Motor neuron (in vitro differentiated cells): ENCODE measurements at regions not wholly inside any gene's neighbourhood (a gene's known extent, or its start where the extent isn't known, plus 50 kb on each side); places are given as distances from the start of the nearest gene placed in this dataset.
"Not testable (repeated sequence)": the region's sequence is repeated elsewhere in the genome, so short reads cannot be mapped to it uniquely, and the experiment has no call there.

Experiments
- ATAC-seq, 8 experiments: fragments of 200-7000 bp; cut with Tn5 transposase; replicated peaks in 6 of 8; 2 replicates each; pipeline ENCODE4 v1.8.0; 2021; ENCODE audit warnings: mild to moderate bottlenecking in 8 of 8, moderate library complexity in 8 of 8
- H3K27ac ChIP-seq, 2 donors: fragments of 250-450 bp; sonication (Bioruptor Pico); 2 replicates each; pipeline ENCODE4 v1.9.0; 2021; ENCODE audit warnings: antibody characterized with exemption in 2 of 2, mild to moderate bottlenecking in 2 of 2, moderate library complexity in 1 of 2
- H3K4me1 ChIP-seq, 2 donors: fragments of 250-450 bp; sonication (Bioruptor Pico); replicated peaks in 1 of 2; 2 replicates each; pipeline ENCODE4 v1.6.1; 2021; ENCODE audit warnings: antibody characterized with exemption in 2 of 2, mild to moderate bottlenecking in 2 of 2, moderate library complexity in 1 of 2
- H3K4me3 ChIP-seq, 5 donors: fragments of 250-450 bp; sonication (Bioruptor Pico); 2 replicates each; pipeline ENCODE4 v1.9.0; 2021; ENCODE audit warnings: antibody characterized with exemption in 5 of 5, mild to moderate bottlenecking in 5 of 5, moderate library complexity in 4 of 5
- WGBS, 10 experiments: fragments of 450-650 bp; shearing (Covaris generic); methylation state at CpG; one replicate each; pipeline ENCODE4 v1.0.0; 2022; 5-methylcytosine and 5-hydroxymethylcytosine counted together
- in situ Hi-C, 9 experiments: fragments of 400-800 bp; cut with MboI; loops; one replicate each; pipeline ENCODE4 v1.15.0; 2021; ENCODE audit warnings: low sequenced_read_pairs in 9 of 9, low pct_unique_long_range_greater_than_20kb in 2 of 9; ENCODE audit not compliant: unreplicated experiment in 9 of 9

DNA sequence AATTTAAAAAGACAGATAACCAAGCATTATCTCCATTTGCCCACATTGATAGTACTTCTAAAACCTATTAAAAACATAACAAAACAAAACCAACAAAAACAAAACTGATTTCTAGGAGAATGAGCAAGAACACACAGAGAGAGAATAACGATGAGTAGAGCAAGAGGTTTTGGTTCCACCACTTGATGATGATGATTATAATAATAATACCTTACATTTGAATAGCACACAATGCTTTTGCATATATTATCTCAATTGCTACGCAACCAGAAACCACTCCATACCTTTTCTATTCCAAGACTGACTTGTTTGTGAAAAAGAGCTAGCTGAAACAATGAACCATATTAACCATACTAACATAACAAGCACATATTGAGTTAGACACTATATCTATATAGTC lies 1090.9 kb downstream of the SH3BGRL start:
- H3K4me3 ChIP-seq, result no peak overlapping the region
- H3K4me1 ChIP-seq, result no peaks in the 10 kb centered on the region
- in situ Hi-C loops, result no loop called here
- WGBS, 10 experiments, result 0 to 37% (median 10%) methylated on average over 1 to 2 of the region's 2 CpGs; no CpG with 5 or more reads in 6 of the 10 experiments
- ATAC-seq, result peak in 4 of 8 experiments; percentile 23 to 61 (median 42)
- no peak overlapping the region for H3K27ac ChIP-seq

DNA sequence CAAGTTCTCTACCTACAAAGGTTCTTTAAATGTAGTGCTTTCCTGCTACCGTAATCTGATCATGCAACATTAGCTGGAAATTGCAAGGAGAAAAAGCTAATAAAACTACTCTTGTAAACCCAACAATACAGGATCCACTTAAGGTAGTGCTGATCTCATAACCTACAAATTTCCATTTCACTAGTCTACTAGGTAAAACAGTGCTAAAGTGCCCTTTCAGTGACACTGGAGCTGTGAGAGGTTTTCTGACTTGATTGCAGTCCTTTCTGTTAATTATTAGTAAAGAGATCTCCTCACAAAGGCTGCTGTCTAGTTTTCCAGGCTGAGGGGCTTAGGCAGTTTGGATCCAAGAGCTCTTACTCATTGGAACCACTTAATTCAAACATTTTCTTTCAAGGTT lies 1118.7 kb downstream of the SH3BGRL start:
- in situ Hi-C loops, result no loop called here
- Histone ChIP-seq H3K27ac (no peak overlapping the region), H3K4me1 (no peaks in the 10 kb centered on the region), H3K4me3 (no peak overlapping the region)
- 0 to 60% (median 10%) methylated on average over 1 of the region's 1 CpG; no CpG with 5 or more reads in 7 of the 10 experiments for WGBS, 10 experiments
- ATAC-seq, result peak in 1 of 8 experiments; percentile 25

DNA sequence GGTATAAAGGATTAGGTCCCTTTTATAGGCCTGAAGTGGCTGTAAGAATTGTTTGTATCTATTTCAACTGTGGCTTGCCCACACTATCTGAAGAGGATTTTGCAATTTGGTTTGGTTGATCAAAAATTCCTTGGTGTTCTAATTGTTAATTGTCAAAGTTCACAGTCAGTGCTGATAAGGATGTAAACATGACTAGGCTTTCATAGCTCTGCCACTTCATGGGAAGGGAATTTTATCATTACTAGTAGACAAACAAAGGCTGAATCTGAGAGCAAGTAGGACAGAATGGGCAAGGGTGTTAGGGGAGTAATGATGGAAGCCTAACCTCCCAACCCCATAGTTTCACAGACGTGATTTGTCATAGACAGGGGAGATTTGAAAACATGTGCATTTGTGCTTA lies 1131.7 kb downstream of the SH3BGRL start:
- ATAC-seq, result no peak
- no peak overlapping the region for H3K27ac ChIP-seq
- in situ Hi-C loops, result no loop called here
- no peak overlapping the region for H3K4me3 ChIP-seq
- WGBS, 10 experiments, result 0 to 80% (median 0%) methylated on average over 1 of the region's 1 CpG; no CpG with 5 or more reads in 7 of the 10 experiments
- H3K4me1 ChIP-seq, result no peaks in the 10 kb centered on the region

- no peak for ATAC-seq
- Histone ChIP-seq H3K27ac (no peak overlapping the region), H3K4me1 (no peaks in the 10 kb centered on the region), H3K4me3 (no peak overlapping the region)
- in situ Hi-C loops, result no loop called here
- WGBS, 10 experiments, result 0 to 50% (median 0%) methylated on average over 1 of the region's 1 CpG; no CpG with 5 or more reads in 7 of the 10 experiments
These were observed 1133.9 kb downstream of the SH3BGRL start for GRCh38 chrX:82335772-82336171.

DNA sequence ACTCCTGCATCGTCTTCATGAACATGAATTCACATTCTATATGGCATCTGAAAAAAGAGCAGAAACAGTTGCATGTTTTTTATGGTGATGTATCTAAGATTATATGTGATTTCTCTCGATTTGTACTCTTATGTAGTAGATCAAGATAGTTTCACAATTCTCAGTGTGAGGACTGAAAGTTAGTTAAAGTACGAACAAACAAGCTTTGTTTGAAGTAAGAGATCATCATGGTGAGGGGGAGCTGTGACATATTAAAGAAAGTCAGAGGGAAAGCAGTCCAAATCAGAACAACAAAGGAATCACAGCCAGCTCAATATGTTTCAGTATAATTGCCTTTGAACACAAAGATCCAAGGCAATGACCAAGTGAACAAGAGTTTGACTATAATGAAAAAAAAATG lies 1140.6 kb downstream of the SH3BGRL start:
- no peak overlapping the region for H3K27ac ChIP-seq
- H3K4me1 ChIP-seq, result no peaks in the 10 kb centered on the region
- WGBS, 10 experiments, result 0 to 45% (median 7%) methylated on average over 1 to 3 of the region's 3 CpGs; no CpG with 5 or more reads in 3 of the 10 experiments
- no peak overlapping the region for H3K4me3 ChIP-seq
- in situ Hi-C loops, result no loop called here
- ATAC-seq, result no peak

DNA sequence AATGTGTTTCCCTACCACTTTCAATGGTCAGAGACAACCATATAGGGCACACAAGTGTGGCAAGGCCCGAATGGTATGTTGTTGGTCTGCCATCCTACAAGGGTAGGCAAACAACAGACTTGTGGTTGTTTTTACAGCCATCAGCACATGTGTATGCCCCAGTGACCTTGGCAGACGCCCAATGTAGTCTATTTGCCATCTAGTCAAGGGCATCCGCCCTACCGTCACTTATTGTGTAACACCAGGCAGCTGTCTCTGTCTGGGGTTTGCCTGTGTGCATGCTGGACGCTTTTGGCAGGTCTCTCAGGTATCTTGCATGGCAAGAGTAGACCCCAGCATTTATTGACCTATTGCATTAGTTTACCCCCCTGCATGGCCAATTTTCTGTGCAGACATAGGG lies 1145.5 kb upstream of the POU3F4 start:
- H3K4me1 ChIP-seq, result no peaks in the 10 kb centered on the region
- in situ Hi-C loops, result no loop called here
- ATAC-seq, result no peak
- WGBS, 10 experiments, result 0 to 65% (median 10%) methylated on average over 2 to 3 of the region's 5 CpGs; no CpG with 5 or more reads in 7 of the 10 experiments
- H3K27ac ChIP-seq, result no peak overlapping the region
- H3K4me3 ChIP-seq, result no peak overlapping the region

GRCh38 chrX:82362990-82363389 lies 1145.1 kb upstream of the POU3F4 start:
- no peaks in the 10 kb centered on the region for H3K4me1 ChIP-seq
- H3K27ac ChIP-seq, result no peak overlapping the region
- no peak overlapping the region for H3K4me3 ChIP-seq
- 83% methylated on average over 1 of the region's 1 CpG; no CpG with 5 or more reads in 9 of the 10 experiments for WGBS, 10 experiments
- in situ Hi-C loops, result no loop called here
- ATAC-seq, result no peak

GRCh38 chrX:82370978-82371646 lies 1137.0 kb upstream of the POU3F4 start:
- Histone ChIP-seq H3K4me3 (no peak overlapping the region), H3K4me1 (peaks cover 0 to 4% of the 10 kb centered on the region in 2 donors), H3K27ac (no peak overlapping the region)
- no peak for ATAC-seq
- in situ Hi-C loops, result no loop called here
- WGBS, 10 experiments, result 0 to 100% (median 55%) methylated on average over 1 to 2 of the region's 3 CpGs; no CpG with 5 or more reads in 7 of the 10 experiments

GRCh38 chrX:82384401-82384800 lies 1123.7 kb upstream of the POU3F4 start:
- no peak overlapping the region for H3K27ac ChIP-seq
- no peak for ATAC-seq
- no peak overlapping the region for H3K4me3 ChIP-seq
- no peaks in the 10 kb centered on the region for H3K4me1 ChIP-seq
- in situ Hi-C loops, result no loop called here
- 41% methylated on average over 3 of the region's 3 CpGs; no CpG with 5 or more reads in 9 of the 10 experiments for WGBS, 10 experiments

- 0 to 100% (median 30%) methylated on average over 1 to 2 of the region's 2 CpGs; no CpG with 5 or more reads in 5 of the 10 experiments for WGBS, 10 experiments
- Histone ChIP-seq H3K4me3 (no peak overlapping the region), H3K27ac (no peak overlapping the region), H3K4me1 (no peaks in the 10 kb centered on the region)
- in situ Hi-C loops, result no loop called here
- ATAC-seq, result peak in 4 of 8 experiments; percentile 47 to 77 (median 54)
These were observed 1095.2 kb upstream of the POU3F4 start for GRCh38 chrX:82412858-82413257.

GRCh38 chrX:82442281-82442680 lies 1065.8 kb upstream of the POU3F4 start:
- no peak for ATAC-seq
- Histone ChIP-seq H3K27ac (no peak overlapping the region), H3K4me1 (no peaks in the 10 kb centered on the region), H3K4me3 (no peak overlapping the region)
- 0 to 100% (median 39%) methylated on average over 1 to 2 of the region's 2 CpGs; no CpG with 5 or more reads in 5 of the 10 experiments for WGBS, 10 experiments
- in situ Hi-C loops, result no loop called here

GRCh38 chrX:82451725-82452124 lies 1056.4 kb upstream of the POU3F4 start:
- ATAC-seq, result no peak
- H3K27ac ChIP-seq, result no peak overlapping the region
- H3K4me3 ChIP-seq, result no peak overlapping the region
- in situ Hi-C loops, result no loop called here
- 0 to 100% (median 56%) methylated on average over 1 to 3 of the region's 4 CpGs; no CpG with 5 or more reads in 6 of the 10 experiments for WGBS, 10 experiments
- no peaks in the 10 kb centered on the region for H3K4me1 ChIP-seq

DNA sequence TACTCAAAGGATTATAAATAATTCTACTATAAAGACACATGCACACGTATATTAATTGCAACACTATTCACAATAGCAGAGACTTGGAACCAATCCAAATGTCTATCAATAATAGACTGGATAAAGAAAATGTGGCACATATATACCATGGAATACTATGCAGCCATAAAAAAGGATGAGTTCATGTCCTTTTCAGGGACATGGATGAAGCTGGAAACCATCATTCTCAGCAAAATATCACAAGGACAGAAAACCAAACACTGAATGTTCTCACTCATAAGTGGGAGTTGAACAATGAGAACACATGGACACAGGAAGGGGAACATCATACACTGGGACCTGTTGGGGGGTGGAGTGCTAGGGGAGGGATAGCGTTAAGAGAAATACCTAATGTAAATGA lies 1052.2 kb upstream of the POU3F4 start:
- ATAC-seq, result not testable (repeated sequence)

GRCh38 chrX:82458207-82458754 lies 1049.8 kb upstream of the POU3F4 start:
- no peak for ATAC-seq
- in situ Hi-C loops, result no loop called here
- no peaks in the 10 kb centered on the region for H3K4me1 ChIP-seq
- H3K27ac ChIP-seq, result no peak overlapping the region
- 0 to 100% (median 38%) methylated on average over 1 to 3 of the region's 4 CpGs; no CpG with 5 or more reads in 6 of the 10 experiments for WGBS, 10 experiments
- no peak overlapping the region for H3K4me3 ChIP-seq

More for the DNA sequence above, 1052.2 kb upstream of the POU3F4 start:
- H3K27ac ChIP-seq, H3K4me1 ChIP-seq, H3K4me3 ChIP-seq, in situ Hi-C loops: not testable (repeated sequence)
- 86% methylated on average over 1 of the region's 2 CpGs; no CpG with 5 or more reads in 9 of the 10 experiments for WGBS, 10 experiments
